Omental fat pad (tissue), 3 donors: ENCODE measurements at regions not wholly inside any gene's neighbourhood (a gene's known extent, or its start where the extent isn't known, plus 50 kb on each side); places are given as distances from the start of the nearest gene placed in this dataset.
A peak's percentile ranks its signal among the peaks of the same experiment; 100 is the strongest.

Source experiments
- ATAC-seq: fragments of 150-250 bp; one replicate; pipeline ENCODE4 v1.9.1; 2016; ENCODE audit warnings: mild to moderate bottlenecking, moderate library complexity; ENCODE audit not compliant: low FRiP score
- DNase-seq: peaks from one replicate; pipeline ENCODE4 v3.0.0-alpha.2; 2019; ENCODE audit warnings: low spot score
- CTCF ChIP-seq, 3 donors: fragments of 450-650 bp; IDR thresholded peaks; one replicate each; pipeline ENCODE4 v1.5.1; 2016 to 2017; ENCODE audit warnings: antibody characterized with exemption in 3 of 3, mild to moderate bottlenecking in 3 of 3, moderate library complexity in 2 of 3

- no peak for DNase-seq
- no peak for TF ChIP-seq CTCF (IDR thresholded peaks at IDR 0.05)
- no peak for ATAC-seq
Measured at GRCh38 chr9:1115370-1115769, 65.2 kb downstream of the DMRT2 start.

- TF ChIP-seq CTCF (IDR thresholded peaks at IDR 0.05) = no peak
Measured at GRCh38 chr9:1117439-1117838, 67.3 kb downstream of the DMRT2 start.

GRCh38 chr9:1120500-1121165 is 70.5 kb downstream of the DMRT2 start:
- TF ChIP-seq CTCF (IDR thresholded peaks at IDR 0.05) = no peak
- DNase-seq (no peak), ATAC-seq (no peak)

More at GRCh38 chr9:1117439-1117838, 67.3 kb downstream of the DMRT2 start:
- ATAC-seq (no peak), DNase-seq (no peak)

GRCh38 chr9:1125741-1126140 is 75.6 kb downstream of the DMRT2 start:
- DNase-seq (no peak), ATAC-seq (peak; percentile 66)
- no peak for TF ChIP-seq CTCF (IDR thresholded peaks at IDR 0.05)

GRCh38 chr9:1128046-1128445 is 77.9 kb downstream of the DMRT2 start:
- no peak for TF ChIP-seq CTCF (IDR thresholded peaks at IDR 0.05)
- ATAC-seq (no peak), DNase-seq (no peak)

GRCh38 chr9:1129382-1129781 is 79.2 kb downstream of the DMRT2 start:
- ATAC-seq = no peak
- DNase-seq = no peak
- no peak for TF ChIP-seq CTCF (IDR thresholded peaks at IDR 0.05)

GRCh38 chr9:1140057-1140456 is 89.9 kb downstream of the DMRT2 start:
- DNase-seq = no peak
- ATAC-seq = no peak

More at GRCh38 chr9:1140057-1140456, 89.9 kb downstream of the DMRT2 start:
- no peak for TF ChIP-seq CTCF (IDR thresholded peaks at IDR 0.05)
